Effector memory CD4-positive, alpha-beta T cell (primary cell): ENCODE measurements at regions not wholly inside any gene's neighbourhood (a gene's known extent, or its start where the extent isn't known, plus 50 kb on each side); places are given as distances from the start of the nearest gene placed in this dataset.

Source experiments
- DNase-seq, 3 donors: peaks; one replicate each; pipeline ENCODE4 v3.0.0-alpha.2; 2020
- H3K27ac ChIP-seq: 2 replicates; pipeline ENCODE4 v1.7.0; 2013; ENCODE audit warnings: mild to moderate bottlenecking, low read length, moderate library complexity; ENCODE audit not compliant: insufficient read depth, poor library complexity, severe bottlenecking
- H3K27me3 ChIP-seq: replicated peaks from 2 replicates; pipeline ENCODE4 v1.7.0; 2013; ENCODE audit warnings: mild to moderate bottlenecking, low read length; ENCODE audit not compliant: insufficient read depth, control insufficient read depth, poor library complexity, severe bottlenecking
- H3K36me3 ChIP-seq: 2 replicates; pipeline ENCODE4 v1.7.0; 2013; ENCODE audit warnings: mild to moderate bottlenecking, low read length, moderate library complexity; ENCODE audit not compliant: control insufficient read depth, insufficient read depth
- H3K4me1 ChIP-seq: 2 replicates; pipeline ENCODE4 v1.7.0; 2013; ENCODE audit warnings: low read length, mild to moderate bottlenecking; ENCODE audit not compliant: control insufficient read depth, insufficient read depth, poor library complexity, severe bottlenecking
- H3K4me3 ChIP-seq: 2 replicates; pipeline ENCODE4 v1.7.0; 2013; ENCODE audit warnings: low read length, low read depth, mild to moderate bottlenecking; ENCODE audit not compliant: insufficient read depth, poor library complexity, severe bottlenecking
- H3K9me3 ChIP-seq: 2 replicates; pipeline ENCODE4 v1.7.0; 2013; ENCODE audit warnings: mild to moderate bottlenecking, low read length, moderate library complexity; ENCODE audit not compliant: control insufficient read depth

DNA sequence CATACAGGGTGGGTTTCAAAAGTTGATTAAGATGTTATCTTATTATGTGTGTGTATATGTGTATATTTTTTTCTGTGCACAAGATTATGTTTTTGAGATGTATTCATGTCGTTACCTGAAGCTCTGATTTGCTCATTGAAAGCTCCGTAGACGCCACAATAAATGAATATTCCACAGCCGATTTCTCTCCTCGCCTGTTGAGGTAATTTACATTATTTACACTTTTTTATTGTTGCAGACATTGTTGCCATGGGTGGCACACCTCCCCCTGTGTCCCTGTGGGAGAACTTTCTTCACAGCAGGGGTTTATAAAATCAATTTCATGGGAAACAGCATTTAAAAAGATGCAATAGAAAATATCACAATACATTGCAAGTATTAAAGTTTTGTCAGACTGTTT lies 100.6 kb downstream of the GLI2 start:
- no peak for DNase-seq
- Histone ChIP-seq H3K4me3 (no peak overlapping the region), H3K9me3 (no peaks in the 10 kb centered on the region), H3K27ac (no peak overlapping the region), H3K27me3 (no peaks in the 10 kb centered on the region), H3K36me3 (no peaks in the 10 kb centered on the region), H3K4me1 (no peaks in the 10 kb centered on the region)

DNA sequence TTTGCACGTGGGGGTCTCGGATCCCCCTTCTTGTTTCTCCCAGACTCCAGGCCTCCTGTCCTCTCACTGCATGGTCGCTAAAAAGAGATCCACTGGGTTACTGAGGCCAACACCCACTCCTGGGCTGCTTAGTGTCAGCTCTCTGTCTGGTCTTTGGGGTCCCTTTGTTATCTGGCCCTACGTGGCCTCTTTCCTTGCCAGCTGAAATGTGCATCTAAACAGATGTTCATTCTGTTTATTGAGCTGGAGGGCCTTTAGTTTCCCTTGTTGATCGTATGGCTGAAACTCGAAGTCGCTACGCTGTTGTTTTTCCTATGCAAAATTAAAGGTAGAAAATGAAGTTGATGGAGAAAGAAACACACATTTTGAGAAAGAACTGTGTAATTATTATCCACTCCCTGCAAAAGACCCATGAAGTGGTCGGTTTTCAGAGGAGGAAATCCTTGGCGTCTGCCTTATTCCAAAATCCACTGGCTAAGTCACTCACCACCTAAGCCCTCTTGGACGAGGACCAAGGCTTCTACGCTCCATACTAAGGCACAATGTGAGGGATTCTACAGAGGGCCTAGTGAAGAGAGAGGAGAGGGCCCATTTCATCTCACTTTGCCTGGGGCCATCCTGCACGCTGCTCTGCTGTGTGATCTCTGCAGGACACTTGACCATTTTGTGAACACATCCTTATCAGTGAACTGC lies 105.3 kb downstream of the GLI2 start:
- H3K36me3 ChIP-seq, result no peaks in the 10 kb centered on the region
- no peaks in the 10 kb centered on the region for H3K4me1 ChIP-seq
- no peak overlapping the region for H3K4me3 ChIP-seq
- H3K27ac ChIP-seq, result no peak overlapping the region
- no peaks in the 10 kb centered on the region for H3K27me3 ChIP-seq
- no peak for DNase-seq
- no peaks in the 10 kb centered on the region for H3K9me3 ChIP-seq

DNA sequence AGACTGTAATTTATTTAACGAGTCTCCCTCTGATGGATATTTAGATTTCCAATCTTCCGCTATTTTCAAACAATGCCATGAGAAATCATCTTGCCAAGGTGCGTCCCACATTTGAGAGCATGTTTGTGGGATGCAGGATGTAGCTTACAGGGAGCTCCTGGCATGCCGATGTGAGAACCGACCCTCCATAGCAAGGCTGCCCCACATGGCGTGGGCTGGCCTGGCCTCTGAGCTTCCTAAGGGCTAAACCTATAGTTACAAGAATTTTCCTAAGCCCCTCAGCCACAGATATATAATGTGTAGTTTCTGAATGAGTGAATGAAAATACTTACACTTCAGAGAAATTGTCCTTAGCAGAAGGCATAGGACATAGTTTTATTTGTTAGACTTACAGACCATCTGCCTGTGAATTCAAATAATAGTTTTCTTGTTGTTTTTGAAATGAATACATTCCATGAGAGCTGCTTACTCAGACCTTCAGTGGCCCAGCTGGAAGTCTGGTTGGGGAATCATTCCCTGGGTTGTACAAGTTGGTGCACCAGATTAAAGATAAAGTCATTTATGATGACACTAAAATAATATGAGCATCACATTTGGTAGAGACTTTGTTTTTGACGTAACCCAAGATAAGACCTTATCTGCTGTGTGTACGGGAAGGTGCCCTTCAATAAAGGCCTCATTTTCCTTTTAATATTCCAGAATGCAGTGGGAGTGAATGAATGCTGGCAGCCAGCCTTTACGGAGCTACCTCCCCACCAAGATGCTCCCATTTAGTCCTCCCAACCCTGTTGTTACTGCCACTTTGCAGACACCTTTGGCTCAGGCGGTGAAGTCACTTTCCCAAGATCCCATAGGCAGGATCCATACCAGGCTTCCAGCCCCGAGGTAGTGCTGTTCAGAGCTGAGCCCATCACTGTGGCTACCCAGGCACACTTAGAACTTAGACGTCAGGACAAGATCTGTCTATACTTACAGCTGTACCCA lies 107.1 kb downstream of the GLI2 start:
- Histone ChIP-seq H3K9me3 (no peaks in the 10 kb centered on the region), H3K36me3 (no peaks in the 10 kb centered on the region), H3K27ac (no peak overlapping the region), H3K4me1 (no peaks in the 10 kb centered on the region), H3K4me3 (no peak overlapping the region), H3K27me3 (no peaks in the 10 kb centered on the region)
- DNase-seq, result no peak

DNA sequence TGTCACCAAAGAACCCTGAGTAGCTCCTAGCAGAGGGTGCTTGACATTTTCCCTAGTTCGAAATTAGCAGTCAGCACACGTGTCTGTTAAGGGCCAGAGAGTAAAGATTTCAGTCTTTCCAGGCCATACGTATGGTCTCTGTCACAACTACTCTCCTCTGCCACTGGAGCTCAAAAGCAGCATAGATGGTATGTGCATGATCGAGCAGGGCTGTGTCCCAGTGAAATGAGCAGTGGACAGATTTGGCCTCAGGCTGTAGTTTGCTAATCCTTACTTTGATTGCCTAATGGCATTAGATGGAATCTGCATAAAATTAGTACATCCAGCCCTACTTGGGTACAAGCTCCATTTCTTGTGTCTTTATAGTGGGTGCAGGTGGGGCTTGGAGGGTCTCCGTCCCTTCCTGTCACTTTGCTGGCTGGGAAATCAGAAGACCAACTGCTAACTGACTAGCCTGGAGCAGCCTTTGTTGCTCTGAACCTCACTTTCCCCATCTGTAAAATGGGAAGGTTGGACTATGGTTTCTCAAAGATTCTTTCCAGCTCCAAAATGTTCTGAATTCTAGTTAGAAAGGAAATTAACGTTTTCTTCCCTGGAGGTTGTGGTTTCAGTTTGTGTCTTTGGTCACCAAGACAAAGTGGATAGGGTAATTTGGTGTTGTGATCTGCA lies 108.5 kb downstream of the GLI2 start:
- Histone ChIP-seq H3K27ac (no peak overlapping the region), H3K27me3 (no peaks in the 10 kb centered on the region), H3K4me1 (no peaks in the 10 kb centered on the region), H3K9me3 (no peaks in the 10 kb centered on the region), H3K4me3 (no peak overlapping the region), H3K36me3 (no peaks in the 10 kb centered on the region)
- DNase-seq, result no peak

DNA sequence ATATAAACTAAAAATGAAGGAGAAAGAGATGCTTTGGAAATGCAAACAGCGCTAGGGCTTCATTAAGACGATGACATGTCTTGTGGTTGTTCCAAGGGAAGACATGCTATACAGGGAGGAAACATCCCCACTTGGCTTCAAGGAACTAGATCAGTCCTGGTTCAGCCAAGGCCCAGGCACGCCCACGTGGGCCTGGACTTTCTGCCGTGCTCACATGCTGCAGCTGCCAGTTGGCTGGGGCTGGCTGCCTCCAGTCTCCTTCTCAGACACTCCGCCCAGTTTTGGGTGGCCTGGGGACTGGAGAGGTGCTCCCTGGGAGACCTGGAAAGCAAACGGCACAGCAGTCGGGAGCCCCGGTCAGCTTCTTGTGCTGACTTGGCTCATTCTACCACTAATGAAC lies 109.6 kb downstream of the GLI2 start:
- DNase-seq, result no peak
- H3K27ac ChIP-seq, result no peak overlapping the region
- H3K36me3 ChIP-seq, result no peaks in the 10 kb centered on the region
- no peak overlapping the region for H3K4me3 ChIP-seq
- no peaks in the 10 kb centered on the region for H3K27me3 ChIP-seq
- H3K4me1 ChIP-seq, result no peaks in the 10 kb centered on the region
- no peaks in the 10 kb centered on the region for H3K9me3 ChIP-seq

DNA sequence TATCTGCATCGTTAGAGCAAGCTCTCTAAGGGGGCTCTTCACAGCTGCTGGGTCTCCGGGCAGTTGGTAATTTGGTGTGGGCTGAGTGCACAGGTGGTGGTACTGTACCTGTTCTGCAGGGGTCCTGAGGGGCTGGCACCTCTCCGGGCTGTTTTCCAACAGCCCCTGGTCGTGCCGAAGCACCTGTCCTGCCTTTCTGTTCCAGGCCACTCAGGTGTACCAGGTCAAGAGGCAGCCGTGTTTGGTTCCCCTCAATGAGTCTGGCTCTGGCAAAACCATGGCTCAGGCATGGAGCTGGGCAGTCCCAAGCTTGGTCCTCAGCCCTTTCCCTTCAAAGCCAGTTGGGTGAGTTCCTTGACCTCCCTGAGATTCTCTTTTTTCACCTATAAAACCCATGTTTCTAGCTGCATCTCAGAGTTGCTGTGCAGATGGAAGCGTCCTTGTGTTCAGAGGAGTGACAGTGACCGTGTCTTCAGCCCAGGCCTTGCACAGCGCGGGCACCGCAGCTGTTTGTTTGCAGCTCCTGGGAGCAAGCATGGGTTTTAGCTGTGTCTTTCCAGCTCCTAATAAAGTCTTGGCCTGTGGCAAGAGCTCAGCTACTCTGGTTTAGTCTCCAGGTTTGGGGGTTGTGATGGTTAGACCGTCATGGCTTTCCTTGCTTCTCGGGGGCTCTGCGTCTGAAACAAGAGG lies 110.9 kb downstream of the GLI2 start:
- Histone ChIP-seq H3K4me1 (no peaks in the 10 kb centered on the region), H3K27me3 (no peaks in the 10 kb centered on the region), H3K27ac (no peak overlapping the region), H3K9me3 (no peaks in the 10 kb centered on the region), H3K4me3 (no peak overlapping the region), H3K36me3 (no peaks in the 10 kb centered on the region)
- DNase-seq, result no peak

DNA sequence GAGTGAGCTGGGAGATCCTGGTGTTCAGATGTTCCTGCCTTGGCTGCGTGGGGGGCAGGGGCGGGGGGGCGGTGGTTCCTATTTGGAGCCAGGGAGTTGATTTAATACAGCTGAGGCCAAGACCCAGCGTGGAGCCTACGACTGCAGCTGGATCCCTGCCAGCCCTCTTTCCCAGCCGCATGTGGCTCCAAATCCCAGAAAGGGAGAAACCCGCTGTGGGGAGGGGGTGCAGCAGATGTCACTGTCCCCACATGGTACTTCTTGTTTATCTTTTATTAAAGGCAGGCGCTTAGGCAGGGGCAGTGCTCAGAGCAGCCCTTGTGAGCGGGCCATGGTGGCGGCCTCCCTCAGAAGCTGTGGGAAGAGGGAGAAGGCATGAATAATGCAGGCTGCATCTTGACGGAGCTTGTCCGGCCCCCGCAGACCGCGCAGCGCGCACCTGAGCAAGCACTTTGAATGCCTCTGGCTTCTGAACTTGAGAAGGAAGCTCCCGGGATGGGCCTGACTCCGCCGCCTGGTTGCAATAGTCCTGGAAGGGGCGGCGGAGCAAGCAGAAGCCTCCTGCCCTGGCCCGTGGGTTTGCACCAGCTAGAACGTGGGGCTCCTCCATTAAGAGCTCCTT lies 112.1 kb downstream of the GLI2 start:
- Histone ChIP-seq H3K36me3 (no peaks in the 10 kb centered on the region), H3K4me1 (no peaks in the 10 kb centered on the region), H3K27ac (no peak overlapping the region), H3K9me3 (no peaks in the 10 kb centered on the region), H3K27me3 (no peaks in the 10 kb centered on the region), H3K4me3 (no peak overlapping the region)
- no peak for DNase-seq

DNA sequence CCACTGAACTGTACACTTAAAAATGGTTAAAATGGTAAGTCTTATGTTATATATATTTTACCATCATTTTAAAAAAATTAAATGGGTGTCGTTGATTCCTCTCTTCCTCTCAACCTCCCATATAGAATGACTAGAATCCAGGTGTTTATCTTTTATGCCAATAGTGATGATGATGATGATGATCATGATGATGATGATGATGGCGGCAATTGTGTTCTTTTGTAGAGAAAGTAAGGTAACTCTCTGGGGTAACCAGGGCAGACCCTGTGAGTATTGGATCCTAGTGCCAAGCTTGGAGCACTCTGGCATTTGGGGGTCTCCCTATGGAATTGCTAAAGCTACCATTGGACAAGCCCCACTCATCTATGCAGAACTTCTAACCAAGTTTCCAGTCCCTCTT lies 113.6 kb downstream of the GLI2 start:
- Histone ChIP-seq H3K4me3 (no peak overlapping the region), H3K27ac (no peak overlapping the region), H3K9me3 (no peaks in the 10 kb centered on the region), H3K36me3 (no peaks in the 10 kb centered on the region), H3K4me1 (no peaks in the 10 kb centered on the region), H3K27me3 (no peaks in the 10 kb centered on the region)
- DNase-seq, result no peak

DNA sequence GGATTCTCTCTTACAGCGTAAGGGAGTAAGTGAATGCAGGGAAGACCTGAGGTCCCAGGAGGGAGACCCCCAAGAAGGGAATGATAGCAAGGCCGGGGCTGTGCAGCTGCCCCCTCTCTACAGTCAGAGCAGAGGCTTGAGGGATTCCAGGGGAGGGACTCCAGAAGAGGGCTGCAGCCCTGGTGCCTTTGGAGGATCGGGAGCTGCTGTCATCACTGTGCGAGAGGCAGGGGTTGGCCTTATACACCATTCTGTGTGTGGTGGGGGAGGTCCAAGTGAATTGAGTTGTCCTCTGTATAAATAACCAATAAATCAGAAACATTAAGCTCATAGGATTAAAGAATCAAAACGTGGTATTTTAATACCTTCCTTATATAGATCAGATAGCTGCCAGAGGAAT lies 114.9 kb downstream of the GLI2 start:
- no peak overlapping the region for H3K27ac ChIP-seq
- no peaks in the 10 kb centered on the region for H3K9me3 ChIP-seq
- no peaks in the 10 kb centered on the region for H3K36me3 ChIP-seq
- no peaks in the 10 kb centered on the region for H3K27me3 ChIP-seq
- no peaks in the 10 kb centered on the region for H3K4me1 ChIP-seq
- H3K4me3 ChIP-seq, result no peak overlapping the region
- no peak for DNase-seq
